ENCODE measurements at regions not wholly inside any gene's neighbourhood (a gene's known extent, or its start where the extent isn't known, plus 50 kb on each side); places are given as distances from the start of the nearest gene placed in this dataset.

DNA sequence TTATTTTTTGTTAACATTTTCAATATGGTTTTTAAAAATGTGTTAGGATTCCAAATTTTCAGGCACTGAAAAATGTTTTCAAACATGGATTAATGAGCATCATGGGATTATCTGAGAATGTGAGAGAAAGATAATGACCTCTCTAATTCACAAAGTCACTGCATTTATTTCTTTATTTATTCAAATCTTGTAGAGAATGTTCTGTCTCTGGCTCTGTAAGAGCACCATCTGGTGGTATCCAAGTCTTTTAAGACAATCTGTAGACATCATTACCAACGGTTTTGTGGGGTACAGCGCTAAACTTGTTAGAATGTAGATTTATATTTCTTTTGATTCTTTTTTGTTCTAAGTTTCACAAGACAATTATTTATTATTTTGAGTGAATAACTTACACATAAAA lies 956.0 kb upstream of the NOVA1 start:
- ATAC-seq (ENCODE audit: low read depth in 2 of 2): no peak
- H3K9me3 Mint-ChIP-seq: peaks cover 0 to 23% (median 6%) of the 10 kb centered on the region in 7 donors
- no peak overlapping the region for H3K27ac Mint-ChIP-seq
- Histone ChIP-seq H3K4me1 (ENCODE audit: control insufficient read depth, insufficient read depth, low read length, poor library complexity, severe bottlenecking) (no peaks in the 10 kb centered on the region), H3K4me3 (ENCODE audit: low read depth, low read length) (no peak overlapping the region), H3K27ac (ENCODE audit: insufficient read depth, low read length, poor library complexity, severe bottlenecking) (no peak overlapping the region), H3K9me3 (ENCODE audit: control insufficient read depth in 2 of 2, low read length in 2 of 2) (peaks cover 3 to 12% of the 10 kb centered on the region in 2 experiments), H3K27me3 (ENCODE audit: control insufficient read depth, insufficient read depth, low read length) (no peaks in the 10 kb centered on the region), H3K36me3 (ENCODE audit: control insufficient read depth, insufficient read depth, low read length) (no peaks in the 10 kb centered on the region)
- no peaks in the 10 kb centered on the region for H3K4me1 Mint-ChIP-seq
- no peak overlapping the region for H3K4me3 Mint-ChIP-seq
- no peak for DNase-seq
- H3K27me3 Mint-ChIP-seq: no peaks in the 10 kb centered on the region
- no peaks in the 10 kb centered on the region for H3K36me3 Mint-ChIP-seq

GRCh38 chr14:27557445-27557844 lies 959.6 kb upstream of the NOVA1 start:
- H3K4me1 Mint-ChIP-seq: no peaks in the 10 kb centered on the region
- no peak overlapping the region for H3K4me3 Mint-ChIP-seq

DNA sequence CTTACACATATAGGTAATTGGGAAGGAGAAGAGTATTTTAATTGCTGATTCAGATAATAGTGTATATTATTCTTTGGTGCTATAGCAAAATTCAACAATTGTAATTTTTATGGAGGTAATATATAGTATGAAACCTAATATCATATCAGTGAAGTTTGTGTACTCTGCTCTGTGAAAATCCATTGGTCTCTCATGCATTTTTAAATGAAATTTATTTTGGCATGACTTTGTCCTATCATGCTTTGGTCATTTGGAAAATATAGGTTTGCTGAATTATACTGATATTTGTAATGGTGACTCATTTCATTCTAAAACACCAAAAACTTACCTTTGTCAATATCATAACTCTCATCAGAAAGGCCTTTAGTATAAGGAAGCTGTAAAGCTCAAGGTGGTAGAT lies 962.0 kb upstream of the NOVA1 start:
- Mint-ChIP-seq H3K4me1 (no peaks in the 10 kb centered on the region), H3K4me3 (no peak overlapping the region)
- ATAC-seq (ENCODE audit: low read depth in 2 of 2): no peak

More at GRCh38 chr14:27557445-27557844, 959.6 kb upstream of the NOVA1 start:
- Mint-ChIP-seq H3K27ac (no peak overlapping the region), H3K9me3 (peaks cover 0 to 19% (median 3%) of the 10 kb centered on the region in 7 donors), H3K27me3 (no peaks in the 10 kb centered on the region), H3K36me3 (no peaks in the 10 kb centered on the region)
- DNase-seq: no peak
- H3K36me3 ChIP-seq (ENCODE audit: control insufficient read depth, insufficient read depth, low read length): no peaks in the 10 kb centered on the region
- peaks cover 0 to 7% of the 10 kb centered on the region in 2 experiments for H3K9me3 ChIP-seq (ENCODE audit: control insufficient read depth in 2 of 2, low read length in 2 of 2)
- no peaks in the 10 kb centered on the region for H3K27me3 ChIP-seq (ENCODE audit: control insufficient read depth, insufficient read depth, low read length)
- H3K4me1 ChIP-seq (ENCODE audit: control insufficient read depth, insufficient read depth, low read length, poor library complexity, severe bottlenecking): no peaks in the 10 kb centered on the region
- H3K4me3 ChIP-seq (ENCODE audit: low read depth, low read length): no peak overlapping the region
- H3K27ac ChIP-seq (ENCODE audit: insufficient read depth, low read length, poor library complexity, severe bottlenecking): no peak overlapping the region
- ATAC-seq (ENCODE audit: low read depth in 2 of 2): no peak

GRCh38 chr14:27566843-27567382 lies 969.1 kb upstream of the NOVA1 start:
- Mint-ChIP-seq H3K9me3 (peaks cover 0 to 16% (median 5%) of the 10 kb centered on the region in 7 donors), H3K4me3 (no peak overlapping the region), H3K27me3 (no peaks in the 10 kb centered on the region), H3K4me1 (no peaks in the 10 kb centered on the region), H3K36me3 (no peaks in the 10 kb centered on the region), H3K27ac (no peak overlapping the region)
- DNase-seq (no peak), ATAC-seq (ENCODE audit: low read depth in 2 of 2) (no peak)
- Histone ChIP-seq H3K4me3 (ENCODE audit: low read depth, low read length) (no peak overlapping the region), H3K27ac (ENCODE audit: insufficient read depth, low read length, poor library complexity, severe bottlenecking) (no peak overlapping the region), H3K36me3 (ENCODE audit: control insufficient read depth, insufficient read depth, low read length) (no peaks in the 10 kb centered on the region), H3K9me3 (ENCODE audit: control insufficient read depth in 2 of 2, low read length in 2 of 2) (peaks cover 0 to 3% of the 10 kb centered on the region in 2 experiments), H3K4me1 (ENCODE audit: control insufficient read depth, insufficient read depth, low read length, poor library complexity, severe bottlenecking) (no peaks in the 10 kb centered on the region), H3K27me3 (ENCODE audit: control insufficient read depth, insufficient read depth, low read length) (no peaks in the 10 kb centered on the region)

More for the DNA sequence above, 962.0 kb upstream of the NOVA1 start:
- Histone ChIP-seq H3K9me3 (ENCODE audit: control insufficient read depth in 2 of 2, low read length in 2 of 2) (peaks cover 0 to 7% of the 10 kb centered on the region in 2 experiments), H3K27ac (ENCODE audit: insufficient read depth, low read length, poor library complexity, severe bottlenecking) (no peak overlapping the region), H3K4me1 (ENCODE audit: control insufficient read depth, insufficient read depth, low read length, poor library complexity, severe bottlenecking) (no peaks in the 10 kb centered on the region), H3K36me3 (ENCODE audit: control insufficient read depth, insufficient read depth, low read length) (no peaks in the 10 kb centered on the region), H3K27me3 (ENCODE audit: control insufficient read depth, insufficient read depth, low read length) (no peaks in the 10 kb centered on the region), H3K4me3 (ENCODE audit: low read depth, low read length) (no peak overlapping the region)
- H3K36me3 Mint-ChIP-seq: no peaks in the 10 kb centered on the region
- no peaks in the 10 kb centered on the region for H3K27me3 Mint-ChIP-seq
- H3K9me3 Mint-ChIP-seq: peaks cover 0 to 21% (median 4%) of the 10 kb centered on the region in 7 donors
- H3K27ac Mint-ChIP-seq: no peak overlapping the region
- DNase-seq: no peak

- Histone ChIP-seq H3K4me1 (ENCODE audit: control insufficient read depth, insufficient read depth, low read length, poor library complexity, severe bottlenecking) (no peaks in the 10 kb centered on the region), H3K4me3 (ENCODE audit: low read depth, low read length) (no peak overlapping the region), H3K27me3 (ENCODE audit: control insufficient read depth, insufficient read depth, low read length) (no peaks in the 10 kb centered on the region), H3K9me3 (ENCODE audit: control insufficient read depth in 2 of 2, low read length in 2 of 2) (peaks cover 6 to 22% of the 10 kb centered on the region in 2 experiments), H3K36me3 (ENCODE audit: control insufficient read depth, insufficient read depth, low read length) (no peaks in the 10 kb centered on the region), H3K27ac (ENCODE audit: insufficient read depth, low read length, poor library complexity, severe bottlenecking) (no peak overlapping the region)
- no peak for DNase-seq
- no peak overlapping the region for H3K4me3 Mint-ChIP-seq
- no peaks in the 10 kb centered on the region for H3K4me1 Mint-ChIP-seq
- no peaks in the 10 kb centered on the region for H3K27me3 Mint-ChIP-seq
- no peaks in the 10 kb centered on the region for H3K36me3 Mint-ChIP-seq
- no peak overlapping the region for H3K27ac Mint-ChIP-seq
- no peak for ATAC-seq (ENCODE audit: low read depth in 2 of 2)
- H3K9me3 Mint-ChIP-seq: peaks cover 1 to 42% (median 10%) of the 10 kb centered on the region in 7 donors
Observed at GRCh38 chr14:27573018-27573417, 975.2 kb upstream of the NOVA1 start.

DNA sequence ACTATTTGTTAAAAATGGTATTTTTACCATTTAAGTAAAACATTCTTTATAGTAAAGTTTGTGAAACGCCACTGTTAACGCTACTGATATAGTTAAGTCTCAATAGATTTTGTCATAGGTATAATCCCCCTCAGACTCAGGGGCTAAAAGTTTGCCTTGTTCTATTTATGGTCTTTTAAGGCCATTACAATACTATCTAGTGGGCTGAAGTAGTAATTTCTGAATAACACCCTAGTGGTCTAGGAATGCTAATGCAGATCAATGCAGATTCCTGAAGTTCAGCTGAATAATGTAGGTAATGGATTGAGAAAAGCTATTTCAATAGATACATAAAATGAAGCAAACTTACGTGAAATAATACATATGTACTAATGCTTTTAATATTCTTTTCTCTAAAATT lies 989.3 kb upstream of the NOVA1 start:
- no peak for ATAC-seq (ENCODE audit: low read depth in 2 of 2)
- Histone ChIP-seq H3K9me3 (ENCODE audit: control insufficient read depth in 2 of 2, low read length in 2 of 2) (peaks cover 0 to 4% of the 10 kb centered on the region in 2 experiments), H3K4me3 (ENCODE audit: low read depth, low read length) (no peak overlapping the region), H3K27me3 (ENCODE audit: control insufficient read depth, insufficient read depth, low read length) (no peaks in the 10 kb centered on the region), H3K4me1 (ENCODE audit: control insufficient read depth, insufficient read depth, low read length, poor library complexity, severe bottlenecking) (no peaks in the 10 kb centered on the region), H3K36me3 (ENCODE audit: control insufficient read depth, insufficient read depth, low read length) (no peaks in the 10 kb centered on the region), H3K27ac (ENCODE audit: insufficient read depth, low read length, poor library complexity, severe bottlenecking) (no peak overlapping the region)
- DNase-seq: no peak
- Mint-ChIP-seq H3K27me3 (no peaks in the 10 kb centered on the region), H3K36me3 (no peaks in the 10 kb centered on the region), H3K9me3 (peaks cover 2 to 29% (median 7%) of the 10 kb centered on the region in 7 donors), H3K4me3 (no peak overlapping the region), H3K27ac (no peak overlapping the region), H3K4me1 (no peaks in the 10 kb centered on the region)

GRCh38 chr14:27605282-27605681 lies 1007.4 kb upstream of the NOVA1 start:
- Histone ChIP-seq H3K9me3 (ENCODE audit: control insufficient read depth in 2 of 2, low read length in 2 of 2) (peaks cover 2 to 26% of the 10 kb centered on the region in 2 experiments), H3K36me3 (ENCODE audit: control insufficient read depth, insufficient read depth, low read length) (no peaks in the 10 kb centered on the region), H3K27ac (ENCODE audit: insufficient read depth, low read length, poor library complexity, severe bottlenecking) (no peak overlapping the region), H3K27me3 (ENCODE audit: control insufficient read depth, insufficient read depth, low read length) (no peaks in the 10 kb centered on the region), H3K4me3 (ENCODE audit: low read depth, low read length) (no peak overlapping the region), H3K4me1 (ENCODE audit: control insufficient read depth, insufficient read depth, low read length, poor library complexity, severe bottlenecking) (no peaks in the 10 kb centered on the region)
- no peak overlapping the region for H3K27ac Mint-ChIP-seq
- H3K4me1 Mint-ChIP-seq: no peaks in the 10 kb centered on the region
- DNase-seq (no peak), ATAC-seq (ENCODE audit: low read depth in 2 of 2) (no peak)
- no peaks in the 10 kb centered on the region for H3K36me3 Mint-ChIP-seq
- peaks cover 0 to 22% (median 4%) of the 10 kb centered on the region in 7 donors for H3K9me3 Mint-ChIP-seq
- no peaks in the 10 kb centered on the region for H3K27me3 Mint-ChIP-seq
- H3K4me3 Mint-ChIP-seq: no peak overlapping the region

DNA sequence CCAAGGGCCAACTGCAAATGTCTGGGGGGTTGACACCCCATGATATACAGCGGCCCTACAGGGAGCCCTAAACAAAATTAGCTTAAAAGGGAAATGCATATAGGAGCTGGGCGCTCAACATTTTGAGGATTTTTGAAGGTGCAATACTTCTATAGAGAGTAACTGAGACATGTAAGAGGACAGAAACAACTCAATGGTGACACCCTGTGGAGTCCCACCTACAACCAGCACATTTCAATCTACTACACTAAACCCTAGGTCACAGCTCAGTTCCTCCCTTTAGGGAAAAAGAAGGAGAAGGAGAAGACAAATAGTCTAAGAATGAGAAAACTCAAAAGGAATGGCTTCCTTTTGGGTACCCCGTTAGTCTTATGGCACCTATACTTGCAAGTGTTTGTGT lies 1010.5 kb upstream of the NOVA1 start:
- H3K36me3 Mint-ChIP-seq: no peaks in the 10 kb centered on the region
- no peak overlapping the region for H3K4me3 ChIP-seq (ENCODE audit: low read depth, low read length)
- H3K9me3 ChIP-seq (ENCODE audit: control insufficient read depth in 2 of 2, low read length in 2 of 2): peaks cover 4 to 30% of the 10 kb centered on the region in 2 experiments
- no peaks in the 10 kb centered on the region for H3K4me1 ChIP-seq (ENCODE audit: control insufficient read depth, insufficient read depth, low read length, poor library complexity, severe bottlenecking)
- no peak overlapping the region for H3K27ac ChIP-seq (ENCODE audit: insufficient read depth, low read length, poor library complexity, severe bottlenecking)
- peaks cover 0 to 17% (median 4%) of the 10 kb centered on the region in 7 donors for H3K9me3 Mint-ChIP-seq
- no peak overlapping the region for H3K4me3 Mint-ChIP-seq
- DNase-seq (no peak), ATAC-seq (ENCODE audit: low read depth in 2 of 2) (no peak)
- H3K36me3 ChIP-seq (ENCODE audit: control insufficient read depth, insufficient read depth, low read length): no peaks in the 10 kb centered on the region
- no peaks in the 10 kb centered on the region for H3K27me3 Mint-ChIP-seq
- no peaks in the 10 kb centered on the region for H3K4me1 Mint-ChIP-seq
- H3K27ac Mint-ChIP-seq: no peak overlapping the region
- H3K27me3 ChIP-seq (ENCODE audit: control insufficient read depth, insufficient read depth, low read length): no peaks in the 10 kb centered on the region

Data from CD4-positive, CD25-positive, alpha-beta regulatory T cell (primary cell).